Esophagus mucosa (tissue), 1 donor: ENCODE measurements at regions not wholly inside any gene's neighbourhood (a gene's known extent, or its start where the extent isn't known, plus 50 kb on each side); places are given as distances from the start of the nearest gene placed in this dataset.

Experiments used
- ATAC-seq: fragments of 200-7000 bp; cut with Tn5 transposase; one replicate; pipeline ENCODE4 v1.9.1; 2020
- donor health status: DM: yes; HTN: yes; CAD: no.

DNA sequence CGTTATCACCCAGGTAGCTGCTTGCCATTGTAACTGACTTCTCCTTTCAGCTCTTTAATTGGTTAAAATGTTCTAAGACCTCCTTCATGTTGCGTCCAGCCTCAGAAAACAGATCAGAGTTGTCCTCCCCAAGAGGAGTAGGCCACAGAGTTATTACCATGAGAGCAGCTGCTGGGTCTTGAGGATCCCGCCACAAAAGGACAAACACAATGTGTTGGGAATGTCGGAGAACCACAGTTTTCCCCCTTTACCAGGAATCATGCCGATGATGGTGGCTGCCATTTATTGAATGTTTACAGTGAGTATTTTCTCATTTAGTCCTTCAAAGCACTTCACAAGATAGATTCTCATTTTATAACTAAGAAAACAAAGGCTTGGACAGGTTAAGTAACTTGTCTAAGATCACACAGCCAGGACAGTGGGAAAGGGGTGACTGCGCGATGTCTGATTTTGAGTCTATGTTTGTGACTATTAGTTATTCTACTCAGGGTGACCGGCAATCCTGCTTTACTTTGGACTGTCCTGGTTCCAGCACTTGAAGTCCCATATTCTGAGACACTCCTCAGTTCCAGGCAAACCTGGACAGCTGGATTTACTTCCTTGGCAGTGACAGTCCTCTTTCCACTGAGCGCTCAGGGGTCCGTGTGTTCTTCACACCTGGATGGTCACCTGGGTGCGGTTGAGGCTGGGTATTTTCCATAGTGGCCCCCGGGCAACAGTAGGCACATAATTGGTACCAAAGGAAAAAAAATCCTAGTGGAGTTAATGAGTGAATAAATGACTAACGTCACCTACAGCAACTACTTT, 93.6 kb downstream of the LIPG start:
- ATAC-seq, result no peak

DNA sequence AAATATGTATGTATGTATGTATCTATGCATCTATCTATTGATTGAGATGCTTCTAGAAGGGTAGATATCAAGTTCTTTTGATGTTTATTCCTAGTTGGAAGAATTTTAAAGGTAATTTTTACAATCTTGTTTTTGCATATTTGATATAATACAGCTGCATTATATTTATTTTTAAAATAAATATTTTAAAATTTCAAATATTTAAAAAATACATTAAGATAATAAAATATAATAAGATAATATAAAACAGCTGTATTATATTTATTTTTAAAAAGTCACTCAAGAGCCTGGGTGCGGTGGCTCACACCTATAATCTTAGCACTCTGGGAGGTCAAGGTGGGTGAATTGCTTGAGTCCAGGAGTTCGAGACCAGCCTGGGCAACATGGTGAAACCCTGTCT, 92.5 kb downstream of the LIPG start:
- ATAC-seq, result no peak

DNA sequence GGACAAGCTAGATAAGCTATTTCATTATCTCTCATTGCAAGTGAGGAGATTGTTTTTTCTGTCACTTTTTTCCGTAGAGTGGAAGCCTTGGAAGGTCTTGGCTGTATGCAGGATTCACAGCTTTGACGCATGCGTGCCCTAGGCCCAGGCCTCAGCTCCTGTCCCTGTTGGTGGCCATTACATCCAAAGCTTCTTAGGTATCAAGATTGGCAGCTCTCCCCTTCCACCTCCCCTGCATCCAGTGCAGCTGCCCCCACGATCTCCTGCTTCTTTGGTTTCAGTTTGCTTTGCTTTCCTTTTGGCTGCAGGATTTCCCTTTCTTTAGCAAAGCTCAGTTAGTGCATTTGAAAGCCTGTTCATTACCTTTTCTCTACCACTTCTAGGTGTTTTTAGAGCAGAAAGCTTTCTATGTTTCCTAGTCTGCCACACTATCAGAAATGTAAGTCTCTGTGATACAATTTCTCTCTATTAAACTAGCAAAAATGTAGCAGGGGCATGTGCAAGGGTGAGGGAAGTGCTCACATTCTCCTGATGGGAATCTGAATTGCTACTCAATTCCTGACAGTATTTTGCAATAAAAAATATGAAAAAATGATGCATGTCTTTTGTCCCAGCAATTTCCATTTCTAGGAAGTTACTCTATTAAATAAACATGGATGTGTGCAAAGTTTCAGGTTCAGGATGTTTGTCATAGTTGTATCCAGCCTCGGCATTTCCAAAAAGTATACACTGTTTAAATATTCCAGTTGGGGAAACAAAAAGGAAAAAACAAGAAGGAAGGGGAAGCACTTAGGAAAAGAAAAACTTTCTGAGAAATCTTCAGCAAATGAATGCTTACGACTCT, 91.2 kb downstream of the LIPG start:
- no peak for ATAC-seq

DNA sequence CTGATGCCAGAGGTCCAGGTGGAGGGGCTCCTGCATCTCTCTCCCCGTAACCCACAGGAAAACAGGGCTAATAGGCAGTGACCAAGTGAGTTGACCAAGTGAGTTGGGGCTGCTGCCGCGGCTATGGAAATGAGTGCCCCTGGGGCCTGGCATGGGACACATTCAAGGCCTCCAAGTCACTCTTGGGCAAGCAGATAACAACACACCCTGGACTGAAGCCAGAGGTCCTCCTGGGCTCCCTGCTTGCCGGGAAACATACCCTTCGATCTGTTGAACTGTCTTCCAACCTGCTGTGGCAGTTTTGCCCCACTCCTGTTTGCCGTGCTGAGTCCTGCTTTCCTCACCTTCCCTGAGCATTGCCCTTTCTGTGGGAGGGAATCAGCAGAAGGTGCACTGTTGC, 89.2 kb downstream of the LIPG start:
- no peak for ATAC-seq

DNA sequence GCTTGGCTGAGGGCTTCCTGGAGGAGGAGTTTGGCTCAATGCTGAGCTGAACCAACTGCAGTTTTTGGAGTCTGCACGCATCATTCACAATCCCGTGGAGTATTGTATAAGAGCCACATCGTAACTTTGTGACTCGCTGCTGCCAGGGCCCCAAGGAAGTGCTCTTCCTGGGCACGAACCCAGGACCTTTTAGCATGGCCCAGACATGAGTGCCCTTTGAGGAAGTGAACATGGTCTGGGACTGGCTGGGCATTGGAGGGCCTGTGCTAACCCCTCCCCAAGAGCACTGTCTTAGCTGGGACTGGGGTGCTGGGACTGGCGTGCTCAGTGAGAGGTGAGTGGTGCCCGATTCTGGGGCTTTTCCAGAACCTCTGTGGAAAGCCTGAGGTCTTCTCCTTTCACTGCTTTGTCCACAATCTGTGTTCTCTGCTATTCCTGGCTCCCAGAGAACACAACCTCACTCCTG, 88.6 kb downstream of the LIPG start:
- ATAC-seq, result peak; percentile 35

DNA sequence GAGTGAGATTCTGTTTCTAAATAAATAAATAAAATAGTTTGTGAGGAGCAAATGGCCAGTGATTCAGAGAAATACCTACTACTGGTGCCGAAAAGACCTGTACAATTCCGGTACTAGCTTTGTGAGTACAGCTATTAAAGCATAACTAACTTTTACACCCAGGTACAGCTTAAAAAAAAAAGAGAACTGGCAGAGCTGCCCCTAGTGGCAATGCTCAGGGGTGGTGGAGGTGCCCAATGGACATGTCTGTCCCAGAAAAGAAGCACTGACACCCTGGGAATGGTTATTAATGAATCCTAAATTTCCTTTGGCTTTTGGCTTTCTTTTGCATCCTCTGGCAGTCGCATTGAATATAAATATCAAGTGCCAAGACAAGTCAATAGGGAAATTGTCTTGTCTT, 87.0 kb downstream of the LIPG start:
- ATAC-seq, result no peak
